Fibroblast of the conjunctiva (primary cell): ENCODE measurements at regions not wholly inside any gene's neighbourhood (a gene's known extent, or its start where the extent isn't known, plus 50 kb on each side); places are given as distances from the start of the nearest gene placed in this dataset.
A peak's percentile ranks its signal among the peaks of the same experiment; 100 is the strongest.

Source experiments
- DNase-seq: peaks from one replicate; pipeline ENCODE4 v3.0.0-alpha.2; 2010; ENCODE audit warnings: low read depth

GRCh38 chr3:16112910-16113504 is 61.5 kb upstream of the GALNT15 start:
- DNase-seq, result no peak

- DNase-seq, result no peak
These were observed 60.8 kb upstream of the GALNT15 start for GRCh38 chr3:16113704-16114103.

- no peak for DNase-seq
These were observed 60.1 kb upstream of the GALNT15 start for GRCh38 chr3:16114429-16114828.

GRCh38 chr3:16114930-16115329 is 59.5 kb upstream of the GALNT15 start:
- DNase-seq, result no peak

- DNase-seq, result no peak
These were observed 56.1 kb upstream of the GALNT15 start for GRCh38 chr3:16118396-16118795.

GRCh38 chr3:16119887-16120286 is 54.6 kb upstream of the GALNT15 start:
- DNase-seq, result no peak

- no peak for DNase-seq
These were observed 53.1 kb upstream of the GALNT15 start for GRCh38 chr3:16121391-16121790.

- no peak for DNase-seq
These were observed 52.3 kb upstream of the GALNT15 start for GRCh38 chr3:16122155-16122554.

GRCh38 chr3:16122661-16123060 is 51.8 kb upstream of the GALNT15 start:
- no peak for DNase-seq

GRCh38 chr3:16124636-16125035 is 49.8 kb upstream of the GALNT15 start:
- DNase-seq, result peak; percentile 87
